SU-DHL-6 (cell line): ENCODE measurements at regions not wholly inside any gene's neighbourhood (a gene's known extent, or its start where the extent isn't known, plus 50 kb on each side); places are given as distances from the start of the nearest gene placed in this dataset.

Experiments
- H2AFZ ChIP-seq: fragments of 200-600 bp; sonication (generic); 2 replicates; pipeline ENCODE4 v1.6.1; 2014; ENCODE audit warnings: low read depth, mild to moderate bottlenecking, moderate library complexity, mixed read lengths, antibody characterized with exemption, low read length; ENCODE audit not compliant: severe bottlenecking
- H3F3A ChIP-seq: fragments of 200-600 bp; shearing (Covaris generic); 2 replicates; pipeline ENCODE4 v1.6.0; 2016; ENCODE audit warnings: antibody characterized with exemption, mild to moderate bottlenecking; ENCODE audit not compliant: insufficient read depth
- H3K27ac ChIP-seq: fragments of 200-600 bp; sonication (generic); 2 replicates; pipeline ENCODE4 v1.5.1; 2016; ENCODE audit warnings: low read depth, mild to moderate bottlenecking, low read length, moderate library complexity, mixed read lengths
- H3K27me3 ChIP-seq: fragments of 200-600 bp; sonication (generic), shearing (Covaris generic); 2 replicates; pipeline ENCODE4 v1.6.0; 2014; ENCODE audit warnings: mild to moderate bottlenecking, low read length
- H3K36me3 ChIP-seq: fragments of 200-600 bp; sonication (generic); 2 replicates; pipeline ENCODE4 v1.6.1; 2014; ENCODE audit warnings: mild to moderate bottlenecking, low read length, mixed read lengths
- H3K4me2 ChIP-seq: fragments of 300-600, 200-600 bp; shearing (Covaris generic), sonication (generic); 2 replicates; pipeline ENCODE4 v1.6.0; 2014; ENCODE audit warnings: low read length, low read depth, mild to moderate bottlenecking; ENCODE audit not compliant: poor library complexity, severe bottlenecking
- H3K4me3 ChIP-seq: fragments of 200-600 bp; sonication (generic); 2 replicates; pipeline ENCODE4 v1.5.1; 2014; ENCODE audit warnings: antibody characterized with exemption, low read length, mild to moderate bottlenecking, mixed read lengths; ENCODE audit not compliant: insufficient read depth, poor library complexity, severe bottlenecking
- H3K79me2 ChIP-seq: fragments of 200-600 bp; sonication (generic); 2 replicates; pipeline ENCODE4 v1.6.1; 2014; ENCODE audit warnings: mild to moderate bottlenecking, low read length, moderate library complexity; ENCODE audit not compliant: insufficient read depth
- H3K9ac ChIP-seq: fragments of 200-600 bp; sonication (generic); 2 replicates; pipeline ENCODE4 v1.7.0; 2014; ENCODE audit warnings: mild to moderate bottlenecking, low read length
- H3K9me2 ChIP-seq: fragments of 200-600 bp; sonication (generic); replicated peaks from 2 replicates; pipeline ENCODE4 v1.6.1; 2014; ENCODE audit warnings: low read length; ENCODE audit not compliant: insufficient read depth
- H3K9me3 ChIP-seq: fragments of 200-600 bp; sonication (generic); 2 replicates; pipeline ENCODE4 v1.6.1; 2014; ENCODE audit warnings: low read length, mixed read lengths; ENCODE audit not compliant: insufficient read depth
- H4K20me1 ChIP-seq: fragments of 200-600 bp; sonication (generic); 2 replicates; pipeline ENCODE4 v1.6.1; 2014; ENCODE audit warnings: low read depth, mild to moderate bottlenecking, antibody characterized with exemption, low read length, moderate library complexity, mixed read lengths
- EZH2phosphoT487 ChIP-seq: fragments of 200-600 bp; sonication (generic), shearing (Covaris generic); conservative IDR thresholded peaks from 2 replicates; pipeline ENCODE4 v1.6.1; 2018; ENCODE audit warnings: mild to moderate bottlenecking, antibody characterized with exemption, low read length, moderate library complexity, mixed read lengths
- TF ChIP-seq, protein P1 (sequence below): fragments of 200-600 bp; sonication (generic); IDR thresholded peaks from one replicate; pipeline ENCODE4 v1.5.1; 2017; ENCODE audit warnings: antibody characterized with exemption, mild to moderate bottlenecking, low read length, moderate library complexity; ENCODE audit not compliant: insufficient read depth, poor library complexity, severe bottlenecking

DNA sequence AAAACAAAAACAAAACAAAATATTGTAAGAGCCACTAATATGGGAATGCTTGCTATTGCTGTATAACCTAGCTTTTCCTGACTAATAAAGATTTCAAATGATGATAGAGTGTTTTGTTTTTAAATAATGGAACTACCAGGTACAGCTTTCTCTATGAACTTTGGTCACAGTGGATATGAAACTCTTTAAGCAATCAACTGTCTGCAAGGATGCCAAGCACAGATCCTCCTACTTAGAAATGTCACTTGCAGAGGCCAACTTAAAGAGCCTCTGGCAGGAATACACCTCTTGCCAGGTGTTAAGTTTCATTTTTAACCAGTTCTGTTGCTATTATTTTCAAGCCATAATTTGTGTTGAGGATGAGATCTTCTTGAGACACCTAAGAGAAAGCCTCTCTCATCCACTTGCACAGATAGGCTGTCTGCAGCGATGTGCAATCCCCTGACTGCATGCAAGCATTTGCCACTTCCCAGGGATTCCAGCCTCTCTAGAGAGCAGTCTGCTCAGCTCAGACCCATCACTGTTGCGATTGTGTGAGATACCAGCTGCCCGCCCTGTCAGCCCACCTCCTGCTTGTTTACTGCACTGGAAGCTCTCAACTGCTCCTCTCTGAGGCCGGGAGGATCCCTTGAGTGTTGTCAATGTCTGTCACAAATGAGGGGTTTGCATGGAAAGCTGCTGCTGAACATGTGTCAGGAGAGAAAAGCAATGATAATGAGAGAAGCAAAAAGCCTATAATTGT lies 86.1 kb upstream of the SCG2 start:
- Histone ChIP-seq H3K4me3 (no peak overlapping the region), H3K9me3 (no peaks in the 10 kb centered on the region), H3K9me2 (no peaks in the 10 kb centered on the region), H3K36me3 (no peaks in the 10 kb centered on the region), H3K79me2 (no peaks in the 10 kb centered on the region), H2AFZ (no peak overlapping the region), H3K4me2 (no peak overlapping the region), H3K27me3 (no peaks in the 10 kb centered on the region), H3K9ac (no peak overlapping the region), H4K20me1 (no peaks in the 10 kb centered on the region), H3F3A (no peaks in the 10 kb centered on the region), H3K27ac (no peak overlapping the region)
- TF ChIP-seq, protein P1, sequence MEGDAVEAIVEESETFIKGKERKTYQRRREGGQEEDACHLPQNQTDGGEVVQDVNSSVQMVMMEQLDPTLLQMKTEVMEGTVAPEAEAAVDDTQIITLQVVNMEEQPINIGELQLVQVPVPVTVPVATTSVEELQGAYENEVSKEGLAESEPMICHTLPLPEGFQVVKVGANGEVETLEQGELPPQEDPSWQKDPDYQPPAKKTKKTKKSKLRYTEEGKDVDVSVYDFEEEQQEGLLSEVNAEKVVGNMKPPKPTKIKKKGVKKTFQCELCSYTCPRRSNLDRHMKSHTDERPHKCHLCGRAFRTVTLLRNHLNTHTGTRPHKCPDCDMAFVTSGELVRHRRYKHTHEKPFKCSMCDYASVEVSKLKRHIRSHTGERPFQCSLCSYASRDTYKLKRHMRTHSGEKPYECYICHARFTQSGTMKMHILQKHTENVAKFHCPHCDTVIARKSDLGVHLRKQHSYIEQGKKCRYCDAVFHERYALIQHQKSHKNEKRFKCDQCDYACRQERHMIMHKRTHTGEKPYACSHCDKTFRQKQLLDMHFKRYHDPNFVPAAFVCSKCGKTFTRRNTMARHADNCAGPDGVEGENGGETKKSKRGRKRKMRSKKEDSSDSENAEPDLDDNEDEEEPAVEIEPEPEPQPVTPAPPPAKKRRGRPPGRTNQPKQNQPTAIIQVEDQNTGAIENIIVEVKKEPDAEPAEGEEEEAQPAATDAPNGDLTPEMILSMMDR = no peak
- TF ChIP-seq EZH2phosphoT487 = no peak

- Histone ChIP-seq H3K79me2 (no peaks in the 10 kb centered on the region), H3K4me3 (no peak overlapping the region), H3K4me2 (no peak overlapping the region), H3K9ac (no peak overlapping the region), H3K27ac (no peak overlapping the region), H3K27me3 (no peaks in the 10 kb centered on the region), H3K36me3 (no peaks in the 10 kb centered on the region), H4K20me1 (no peaks in the 10 kb centered on the region), H2AFZ (no peak overlapping the region), H3F3A (no peaks in the 10 kb centered on the region), H3K9me3 (no peaks in the 10 kb centered on the region), H3K9me2 (no peaks in the 10 kb centered on the region)
- TF ChIP-seq EZH2phosphoT487 = no peak
- TF ChIP-seq, protein P1 = no peak
These were observed 79.0 kb upstream of the SCG2 start for GRCh38 chr2:223681125-223681524.

- Histone ChIP-seq H3K79me2 (no peaks in the 10 kb centered on the region), H2AFZ (no peak overlapping the region), H4K20me1 (no peaks in the 10 kb centered on the region), H3K4me3 (no peak overlapping the region), H3K27me3 (no peaks in the 10 kb centered on the region), H3K9me3 (no peaks in the 10 kb centered on the region), H3K9ac (no peak overlapping the region), H3K36me3 (no peaks in the 10 kb centered on the region), H3F3A (no peaks in the 10 kb centered on the region), H3K4me2 (no peak overlapping the region), H3K9me2 (no peaks in the 10 kb centered on the region), H3K27ac (no peak overlapping the region)
- TF ChIP-seq, protein P1 = no peak
- no peak for TF ChIP-seq EZH2phosphoT487
These were observed 72.9 kb upstream of the SCG2 start for GRCh38 chr2:223674998-223675609.
